GM18499 (cell line): ENCODE measurements at regions not wholly inside any gene's neighbourhood (a gene's known extent, or its start where the extent isn't known, plus 50 kb on each side); places are given as distances from the start of the nearest gene placed in this dataset.

Experiments used
- ATAC-seq: cut with Tn5 transposase; IDR thresholded peaks from one replicate; pipeline ENCODE4 v1.9.1; 2021; ENCODE audit warnings: moderate number of reproducible peaks; ENCODE audit not compliant: insufficient read depth, unreplicated experiment

GRCh38 chr1:238187575-238187949, 296.8 kb upstream of the ZP4 start:
- ATAC-seq: no peak

GRCh38 chr1:238186887-238187574, 296.3 kb upstream of the ZP4 start:
- no peak for ATAC-seq

GRCh38 chr1:238177960-238178645, 287.4 kb upstream of the ZP4 start:
- ATAC-seq: no peak

- ATAC-seq: no peak
Observed at GRCh38 chr1:238177351-238177750, 286.6 kb upstream of the ZP4 start.

- no peak for ATAC-seq
Observed at GRCh38 chr1:238176441-238176840, 285.7 kb upstream of the ZP4 start.

GRCh38 chr1:238171985-238172384, 281.3 kb upstream of the ZP4 start:
- ATAC-seq: no peak

- no peak for ATAC-seq
Observed at GRCh38 chr1:238161955-238162354, 271.2 kb upstream of the ZP4 start.

GRCh38 chr1:238153939-238154338, 263.2 kb upstream of the ZP4 start:
- no peak for ATAC-seq

GRCh38 chr1:238153253-238153652, 262.5 kb upstream of the ZP4 start:
- ATAC-seq: no peak

- ATAC-seq: no peak
Observed at GRCh38 chr1:238152119-238152518, 261.4 kb upstream of the ZP4 start.

- no peak for ATAC-seq
Observed at GRCh38 chr1:238143038-238143437, 252.3 kb upstream of the ZP4 start.

- no peak for ATAC-seq
Observed at GRCh38 chr1:238141353-238141752, 250.6 kb upstream of the ZP4 start.

- ATAC-seq: no peak
Observed at GRCh38 chr1:238139713-238140112, 249.0 kb upstream of the ZP4 start.

- no peak for ATAC-seq
Observed at GRCh38 chr1:238138059-238138626, 247.4 kb upstream of the ZP4 start.

GRCh38 chr1:238135708-238136664, 245.3 kb upstream of the ZP4 start:
- no peak for ATAC-seq

- ATAC-seq: no peak
Observed at GRCh38 chr1:238129677-238130076, 239.0 kb upstream of the ZP4 start.

- no peak for ATAC-seq
Observed at GRCh38 chr1:238123201-238123600, 232.5 kb upstream of the ZP4 start.

GRCh38 chr1:238119861-238120260, 229.1 kb upstream of the ZP4 start:
- no peak for ATAC-seq

GRCh38 chr1:238119060-238119459, 228.3 kb upstream of the ZP4 start:
- ATAC-seq: no peak

GRCh38 chr1:238115852-238116251, 225.1 kb upstream of the ZP4 start:
- no peak for ATAC-seq
